NCI-H1436 (cell line): ENCODE measurements at regions not wholly inside any gene's neighbourhood (a gene's known extent, or its start where the extent isn't known, plus 50 kb on each side); places are given as distances from the start of the nearest gene placed in this dataset.
"Not testable (repeated sequence)": the region's sequence is repeated elsewhere in the genome, so short reads cannot be mapped to it uniquely, and the experiment has no call there.

Experiments used
- DNase-seq: peaks from one replicate; lab custom pipeline; 2025; lab: John Stamatoyannopoulos, UW

- no peak for DNase-seq
These were observed 339.3 kb upstream of the INTU start for GRCh38 chr4:127293496-127293895.

DNA sequence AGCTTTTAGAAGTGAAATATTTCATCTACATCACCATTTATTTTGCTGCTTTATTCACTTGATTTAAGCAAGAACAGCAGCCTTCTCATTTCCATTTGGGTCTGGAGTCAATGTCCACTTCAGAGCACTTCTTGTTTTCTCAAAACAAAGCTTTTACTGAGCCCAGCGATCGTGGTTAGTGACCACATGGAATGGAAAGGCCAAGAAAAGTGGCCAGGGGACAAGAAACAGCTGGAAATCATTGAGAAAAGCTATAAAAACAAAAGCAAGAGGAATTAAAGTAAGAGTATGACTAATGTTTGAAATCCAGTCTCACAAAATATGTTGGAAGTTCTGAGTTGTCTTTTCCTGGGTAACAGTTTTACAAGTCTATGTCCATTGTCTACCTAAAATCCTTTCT is 328.4 kb upstream of the INTU start:
- no peak for DNase-seq

- no peak for DNase-seq
These were observed 324.8 kb upstream of the INTU start for GRCh38 chr4:127307996-127308395.

DNA sequence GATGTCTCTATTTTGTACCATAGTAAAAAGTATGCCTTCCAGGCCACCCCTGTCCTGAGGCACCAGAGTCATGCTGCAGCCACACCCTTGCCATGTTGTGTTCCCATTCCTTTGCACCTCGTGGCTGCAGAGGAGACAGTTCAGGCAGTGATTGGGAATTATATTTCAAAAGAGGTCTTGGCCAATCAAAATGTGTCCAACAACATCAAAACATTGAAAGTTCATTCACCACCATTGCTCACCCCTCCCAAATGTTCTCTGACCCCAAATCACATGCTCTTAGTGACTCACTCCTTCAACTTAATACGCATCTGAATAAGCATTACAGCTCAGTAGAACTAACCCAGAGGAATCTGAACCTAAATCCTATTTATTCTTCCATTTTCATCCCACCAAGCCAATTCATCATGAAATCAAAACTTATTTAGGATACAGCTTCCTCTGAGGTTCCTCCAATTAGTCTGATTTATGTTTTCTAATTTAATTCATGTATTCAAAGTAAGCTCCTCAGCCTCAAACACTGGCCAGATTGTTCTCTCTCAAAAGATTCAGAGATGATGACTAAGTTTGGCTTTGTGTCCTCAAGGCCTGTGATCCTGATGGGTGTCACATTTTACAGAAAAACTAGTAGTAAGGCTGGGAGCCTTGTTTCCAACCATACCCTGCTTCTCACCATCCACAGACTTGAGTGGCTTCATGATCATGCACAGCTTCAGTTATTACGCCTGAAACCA is 323.2 kb upstream of the INTU start:
- no peak for DNase-seq

GRCh38 chr4:127311371-127311770 is 321.4 kb upstream of the INTU start:
- no peak for DNase-seq

DNA sequence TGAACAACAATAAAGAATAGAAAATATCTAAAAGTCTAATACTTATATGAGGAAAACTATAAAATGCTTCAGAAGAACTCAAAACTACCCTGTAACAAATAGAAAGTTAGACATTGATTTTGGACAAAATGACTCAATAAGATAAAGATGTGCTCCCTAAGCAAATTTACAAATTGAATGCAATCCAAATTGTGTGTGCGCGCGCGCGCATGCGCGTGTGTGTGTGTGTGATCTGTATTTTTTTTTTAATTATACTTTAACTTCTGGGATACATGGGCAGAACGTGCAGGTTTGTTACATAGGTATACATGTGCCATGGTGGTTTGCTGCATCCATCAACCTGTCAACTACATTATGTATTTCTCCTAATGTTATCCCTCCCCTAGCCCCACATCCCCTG is 320.8 kb upstream of the INTU start:
- no peak for DNase-seq

GRCh38 chr4:127313767-127314166 is 319.0 kb upstream of the INTU start:
- no peak for DNase-seq

DNA sequence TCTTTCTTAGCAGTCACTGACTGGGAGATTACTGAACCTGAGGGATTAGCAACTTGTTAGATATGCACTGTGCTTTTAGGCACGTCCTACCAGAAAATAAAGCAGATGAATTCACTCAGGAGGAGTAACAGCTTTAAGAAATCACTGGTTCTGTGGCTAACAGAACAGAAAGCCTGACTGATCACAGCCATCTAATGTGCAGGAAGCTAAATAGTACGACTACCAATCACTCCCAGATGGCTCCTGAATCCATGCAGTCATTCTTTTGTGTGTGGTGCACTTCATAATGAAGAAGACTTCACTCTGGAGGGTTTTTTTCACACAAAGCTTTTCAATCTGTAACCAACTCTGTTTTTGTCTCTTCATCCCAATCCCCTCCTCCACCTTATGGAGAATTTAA is 305.3 kb upstream of the INTU start:
- DNase-seq: no peak

DNA sequence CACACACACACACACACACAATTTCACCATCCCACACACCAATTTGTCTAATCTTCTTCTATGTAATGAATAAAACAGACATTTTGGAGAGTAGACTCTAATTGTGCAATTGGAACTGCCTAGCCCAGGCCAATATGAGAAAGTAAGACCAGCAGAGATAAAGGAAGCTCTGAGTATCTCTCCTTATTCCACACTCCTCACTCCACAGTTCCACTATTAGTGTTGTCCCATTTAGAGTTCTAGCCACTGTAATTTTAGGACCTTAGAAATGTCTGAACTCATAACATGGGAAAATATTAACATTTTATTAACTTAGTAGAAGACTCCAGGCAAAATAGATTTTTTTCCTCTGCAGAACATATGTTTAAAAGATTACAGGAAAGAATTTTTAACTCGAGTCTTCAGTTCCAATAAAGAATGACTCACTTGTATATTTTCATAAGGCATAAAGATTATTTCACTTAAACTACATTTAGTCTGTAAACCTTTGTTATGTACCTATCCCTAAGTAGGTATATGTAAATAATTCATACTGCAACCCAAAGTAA is 297.6 kb upstream of the INTU start:
- DNase-seq: no peak

DNA sequence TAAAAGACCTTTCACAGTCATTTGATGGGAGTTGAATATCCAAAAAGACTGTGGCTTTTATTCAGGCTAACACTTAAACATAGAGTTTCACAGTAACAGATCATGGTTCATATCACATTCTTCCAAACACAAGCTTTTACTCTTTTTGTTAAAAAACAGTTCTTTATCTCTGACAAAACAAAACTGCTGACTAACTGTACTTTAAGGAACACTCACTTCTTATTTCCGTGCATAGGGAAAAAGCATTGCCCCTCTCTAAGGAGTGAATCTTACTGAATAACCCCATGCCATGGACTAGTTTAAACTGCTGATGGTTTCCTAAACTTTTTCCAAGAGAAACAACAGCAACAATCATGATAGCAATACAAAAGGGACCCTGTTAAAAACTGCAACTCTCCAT is 297.0 kb upstream of the INTU start:
- DNase-seq: no peak

DNA sequence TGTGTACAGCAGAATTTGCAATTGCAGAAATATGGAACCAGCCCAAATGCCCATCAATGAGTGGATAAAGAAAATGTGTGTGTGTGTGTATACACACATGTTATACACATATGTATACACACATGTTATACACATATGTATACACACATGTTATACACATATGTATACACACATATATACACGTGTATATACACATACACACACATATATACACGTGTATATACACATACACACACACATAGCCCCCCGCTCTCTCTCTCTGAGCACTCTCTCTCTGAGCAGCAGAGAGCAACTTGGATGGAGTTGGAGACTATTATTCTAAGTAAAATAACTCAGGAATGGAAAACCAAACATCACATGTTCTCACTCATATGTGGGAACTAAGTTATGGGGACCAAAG is 289.6 kb upstream of the INTU start:
- DNase-seq: not testable (repeated sequence)

DNA sequence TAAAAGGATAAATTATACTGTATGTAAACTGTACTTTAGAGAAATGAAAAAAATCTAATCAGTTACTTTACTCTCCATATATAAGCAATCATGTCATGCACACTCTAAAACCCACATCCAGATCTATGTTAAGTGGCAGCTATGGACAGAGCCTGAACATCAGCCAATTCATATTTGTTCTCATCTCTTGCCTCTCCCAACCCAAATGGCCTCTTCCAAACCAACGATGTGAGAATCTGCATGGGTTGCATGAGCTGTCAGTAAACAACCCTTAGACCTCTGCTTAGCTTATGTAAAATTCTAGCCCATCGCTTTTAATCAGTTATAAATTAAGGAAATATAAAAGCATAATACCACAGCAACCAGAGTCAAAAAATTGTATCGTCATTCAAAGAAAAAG is 288.7 kb upstream of the INTU start:
- DNase-seq: no peak

DNA sequence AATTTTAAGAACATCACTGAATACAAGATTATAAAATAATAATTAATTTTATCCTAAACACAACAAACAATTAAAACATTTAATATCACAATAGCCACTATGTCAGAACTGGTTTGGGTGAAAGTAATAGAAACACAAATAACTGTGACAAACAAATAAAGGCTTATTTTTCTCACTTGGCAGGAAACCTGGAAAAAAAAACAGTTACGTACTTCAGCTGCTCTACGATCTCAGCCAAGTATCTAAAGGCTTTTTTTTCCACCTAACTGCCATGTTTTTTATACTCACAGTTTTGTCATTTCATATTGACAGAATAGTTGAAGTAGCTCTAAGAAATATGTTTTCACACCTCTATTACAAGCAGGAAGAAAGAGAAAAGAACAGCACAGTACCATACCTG is 284.8 kb upstream of the INTU start:
- DNase-seq: no peak

- no peak for DNase-seq
These were observed 280.3 kb upstream of the INTU start for GRCh38 chr4:127352220-127353113.

DNA sequence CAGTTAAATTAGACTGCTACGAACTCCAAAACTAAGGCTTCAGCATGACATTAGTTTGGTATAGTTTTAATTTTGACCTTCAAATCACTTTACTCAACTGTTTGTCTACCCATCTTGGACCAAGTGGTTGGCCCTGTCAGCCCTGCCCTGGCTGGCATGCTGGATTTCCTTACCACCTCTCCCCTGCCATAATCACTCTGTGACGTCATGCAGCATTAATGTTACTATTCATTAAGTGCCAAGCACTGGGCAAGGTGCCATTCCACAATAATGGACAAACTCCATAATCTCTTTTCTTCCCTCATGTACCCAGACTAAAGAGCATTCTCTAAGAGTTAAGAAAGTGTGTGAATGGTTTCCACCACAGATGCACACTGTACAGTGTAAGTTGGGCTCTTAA is 277.0 kb upstream of the INTU start:
- no peak for DNase-seq

GRCh38 chr4:127357765-127358164 is 275.0 kb upstream of the INTU start:
- no peak for DNase-seq

GRCh38 chr4:127362686-127363085 is 270.1 kb upstream of the INTU start:
- DNase-seq: no peak

DNA sequence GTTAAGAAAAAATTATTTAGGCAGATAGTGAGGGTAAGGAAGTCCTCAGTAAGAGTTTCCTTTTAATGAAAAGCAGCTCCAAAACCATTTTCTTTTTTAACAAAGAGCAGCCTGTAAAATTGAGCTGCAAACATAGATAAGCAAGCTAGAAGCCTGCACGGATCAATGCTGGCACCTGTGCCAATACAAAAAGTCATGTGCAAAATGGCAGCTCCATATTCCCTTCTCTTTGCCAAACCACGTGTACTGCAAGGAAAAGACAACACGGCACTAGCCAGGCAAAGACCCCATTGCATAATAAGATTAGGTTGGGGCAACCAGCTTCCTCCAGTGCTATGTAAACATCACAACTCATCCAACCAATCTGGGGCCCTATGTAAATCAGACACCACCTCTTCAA is 268.4 kb upstream of the INTU start:
- DNase-seq: no peak

DNA sequence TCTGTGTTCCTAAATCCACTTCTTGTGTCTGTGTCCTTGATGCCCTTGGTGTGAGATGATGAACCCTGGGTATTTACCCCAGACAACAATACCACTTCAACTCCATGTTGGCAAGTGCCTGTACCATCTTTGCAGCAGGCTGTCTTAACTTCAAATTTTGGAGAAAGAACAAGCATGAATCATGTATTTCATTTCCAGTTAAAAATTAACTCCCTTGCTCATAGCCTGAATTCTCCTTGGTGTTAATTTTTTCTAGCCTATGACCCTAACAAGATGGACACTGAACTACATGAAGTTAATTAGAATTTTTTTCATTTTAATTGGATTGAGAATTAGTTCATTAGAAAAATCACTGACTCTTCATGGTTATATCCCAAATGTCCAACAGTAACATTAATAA is 267.8 kb upstream of the INTU start:
- DNase-seq: no peak

DNA sequence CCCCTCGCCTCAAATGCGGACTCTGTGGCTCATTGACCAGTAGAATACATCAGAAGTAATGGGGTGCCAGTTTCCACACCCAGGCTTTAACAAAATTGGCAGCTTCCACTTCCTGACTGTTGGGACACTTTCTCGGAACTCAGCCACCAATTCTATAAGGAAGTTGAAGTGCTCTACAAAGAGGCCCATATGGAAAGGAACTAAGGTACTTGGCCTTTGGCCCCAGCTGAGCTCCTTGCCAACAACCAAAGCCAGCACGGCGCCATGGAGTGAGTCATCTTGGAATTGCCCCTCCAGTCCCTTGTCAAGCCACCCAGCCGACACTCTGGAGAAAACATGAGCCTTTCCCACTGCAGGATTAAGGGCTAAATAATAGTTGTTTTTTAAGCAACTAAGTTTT is 262.2 kb upstream of the INTU start:
- no peak for DNase-seq

DNA sequence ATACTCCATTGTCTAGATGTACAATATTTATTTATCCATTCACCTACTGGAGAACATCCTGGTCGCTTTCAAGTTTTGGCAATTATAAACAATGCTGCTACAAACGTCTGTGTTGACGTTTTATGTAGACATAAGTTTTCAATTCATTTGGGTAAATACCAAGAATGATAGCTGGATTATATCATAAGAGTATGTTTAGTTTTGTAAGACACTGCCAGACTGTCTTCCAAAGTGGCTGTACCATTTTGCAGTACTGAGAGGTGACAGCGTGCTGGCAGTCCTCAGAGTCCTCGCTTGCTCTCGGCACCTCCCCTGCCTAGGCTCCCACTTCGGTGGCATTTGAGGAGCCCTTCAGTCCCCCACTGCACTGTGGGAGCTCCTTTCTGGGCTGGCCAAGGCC is 253.3 kb upstream of the INTU start:
- no peak for DNase-seq

DNA sequence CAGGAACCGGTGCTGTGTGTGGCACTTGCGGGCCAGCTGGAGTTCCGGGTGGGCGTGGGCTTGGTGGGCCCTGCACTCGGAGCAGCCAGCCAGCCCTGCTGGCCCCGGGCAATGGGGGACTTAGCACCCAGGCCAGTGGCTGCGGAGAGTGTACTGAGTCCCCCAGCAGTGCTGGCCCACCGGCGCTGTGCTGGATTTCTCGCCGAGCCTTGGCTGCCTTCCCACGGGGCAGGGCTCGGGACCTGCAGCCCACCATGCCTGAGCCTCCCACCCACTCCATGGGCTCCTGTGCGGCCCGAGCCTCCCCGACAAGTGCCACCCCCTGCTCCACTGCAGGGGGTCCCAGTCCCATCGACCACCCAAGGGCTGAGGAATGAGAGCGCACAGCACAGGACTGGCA is 252.8 kb upstream of the INTU start:
- not testable (repeated sequence) for DNase-seq

GRCh38 chr4:127383666-127384065 is 249.1 kb upstream of the INTU start:
- no peak for DNase-seq
